KMS-11 (cell line): ENCODE measurements at regions not wholly inside any gene's neighbourhood (a gene's known extent, or its start where the extent isn't known, plus 50 kb on each side); places are given as distances from the start of the nearest gene placed in this dataset.

Experiments used
- H2AFZ ChIP-seq: fragments of 200-600 bp; sonication (generic); 2 replicates; pipeline ENCODE4 v1.6.1; 2016; ENCODE audit warnings: antibody characterized with exemption, mixed run types, low read depth
- H3K27ac ChIP-seq: fragments of 200-600 bp; sonication (generic); 2 replicates; pipeline ENCODE4 v1.6.1; 2016; ENCODE audit warnings: mild to moderate bottlenecking, mixed run types
- H3K27me3 ChIP-seq: fragments of 200-600 bp; sonication (generic); 2 replicates; pipeline ENCODE4 v1.6.1; 2017; ENCODE audit warnings: mild to moderate bottlenecking, low read depth, mixed run types, moderate library complexity; ENCODE audit not compliant: insufficient read depth
- H3K36me3 ChIP-seq: fragments of 200-600 bp; sonication (generic); 2 replicates; pipeline ENCODE4 v1.6.1; 2017; ENCODE audit warnings: mild to moderate bottlenecking, mixed run types; ENCODE audit not compliant: insufficient read depth
- H3K4me1 ChIP-seq: fragments of 200-600 bp; sonication (generic); 2 replicates; pipeline ENCODE4 v1.6.1; 2016; ENCODE audit warnings: mild to moderate bottlenecking, low read depth, mixed run types; ENCODE audit not compliant: poor library complexity, severe bottlenecking
- H3K4me2 ChIP-seq: fragments of 200-600 bp; sonication (generic); 2 replicates; pipeline ENCODE4 v1.7.0; 2016; ENCODE audit warnings: mild to moderate bottlenecking, mixed run types
- H3K4me3 ChIP-seq: fragments of 200-600 bp; sonication (generic); IDR thresholded peaks from 2 replicates; pipeline ENCODE4 v1.6.1; 2017; ENCODE audit warnings: low read depth, low read length, mixed read lengths; ENCODE audit not compliant: insufficient read depth
- H3K79me2 ChIP-seq: fragments of 200-600 bp; sonication (generic); 2 replicates; pipeline ENCODE4 v1.6.1; 2016; ENCODE audit warnings: low read depth, mixed run types; ENCODE audit not compliant: insufficient read depth
- H3K9ac ChIP-seq: fragments of 200-600 bp; sonication (generic); 2 replicates; pipeline ENCODE4 v1.6.1; 2016; ENCODE audit warnings: mild to moderate bottlenecking, mixed run types
- H4K20me1 ChIP-seq: fragments of 200-600 bp; sonication (generic); 2 replicates; pipeline ENCODE4 v1.6.1; 2016; ENCODE audit warnings: mild to moderate bottlenecking, mixed run types; ENCODE audit not compliant: insufficient read depth
- TF ChIP-seq, protein P1 (sequence below): fragments of 200-600 bp; sonication (generic); conservative IDR thresholded peaks from 2 replicates; pipeline ENCODE4 v1.6.1; 2017; ENCODE audit warnings: low read depth, mild to moderate bottlenecking, antibody characterized with exemption, low read length, moderate library complexity, mixed read lengths

GRCh38 chr7:10070899-10071298 lies 902.8 kb upstream of the PHF14 start:
- Histone ChIP-seq H3K27me3 (no peaks in the 10 kb centered on the region), H3K4me1 (no peaks in the 10 kb centered on the region), H3K4me3 (no peak overlapping the region), H2AFZ (no peak overlapping the region), H3K36me3 (no peaks in the 10 kb centered on the region; the same call in 1 of the 2 replicates), H4K20me1 (no peaks in the 10 kb centered on the region), H3K4me2 (no peak overlapping the region), H3K9ac (no peak overlapping the region), H3K27ac (no peak overlapping the region), H3K79me2 (no peaks in the 10 kb centered on the region)
- TF ChIP-seq, protein P1, sequence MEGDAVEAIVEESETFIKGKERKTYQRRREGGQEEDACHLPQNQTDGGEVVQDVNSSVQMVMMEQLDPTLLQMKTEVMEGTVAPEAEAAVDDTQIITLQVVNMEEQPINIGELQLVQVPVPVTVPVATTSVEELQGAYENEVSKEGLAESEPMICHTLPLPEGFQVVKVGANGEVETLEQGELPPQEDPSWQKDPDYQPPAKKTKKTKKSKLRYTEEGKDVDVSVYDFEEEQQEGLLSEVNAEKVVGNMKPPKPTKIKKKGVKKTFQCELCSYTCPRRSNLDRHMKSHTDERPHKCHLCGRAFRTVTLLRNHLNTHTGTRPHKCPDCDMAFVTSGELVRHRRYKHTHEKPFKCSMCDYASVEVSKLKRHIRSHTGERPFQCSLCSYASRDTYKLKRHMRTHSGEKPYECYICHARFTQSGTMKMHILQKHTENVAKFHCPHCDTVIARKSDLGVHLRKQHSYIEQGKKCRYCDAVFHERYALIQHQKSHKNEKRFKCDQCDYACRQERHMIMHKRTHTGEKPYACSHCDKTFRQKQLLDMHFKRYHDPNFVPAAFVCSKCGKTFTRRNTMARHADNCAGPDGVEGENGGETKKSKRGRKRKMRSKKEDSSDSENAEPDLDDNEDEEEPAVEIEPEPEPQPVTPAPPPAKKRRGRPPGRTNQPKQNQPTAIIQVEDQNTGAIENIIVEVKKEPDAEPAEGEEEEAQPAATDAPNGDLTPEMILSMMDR: no peak

DNA sequence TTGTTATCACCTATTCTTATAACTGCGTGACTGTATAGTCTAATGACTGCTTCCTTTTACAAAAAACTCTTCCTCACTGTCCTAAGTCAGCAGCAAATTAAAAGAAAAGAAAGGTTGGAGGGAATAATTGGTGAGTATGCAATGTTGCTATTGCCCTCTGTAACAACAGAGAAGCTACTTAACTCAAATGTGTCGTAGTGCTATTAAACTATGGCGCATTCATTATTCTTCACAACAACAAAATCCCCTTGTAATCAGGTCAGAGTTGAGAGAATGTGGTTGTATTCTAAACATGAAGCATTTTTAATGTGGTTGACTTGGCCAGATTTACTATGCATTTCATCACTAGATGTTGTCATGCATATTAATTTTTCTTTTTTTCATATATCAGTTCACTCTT lies 897.8 kb upstream of the PHF14 start:
- Histone ChIP-seq H3K27me3 (no peaks in the 10 kb centered on the region), H3K4me3 (no peak overlapping the region), H3K27ac (no peak overlapping the region), H3K79me2 (no peaks in the 10 kb centered on the region), H2AFZ (no peak overlapping the region), H3K9ac (no peak overlapping the region), H4K20me1 (no peaks in the 10 kb centered on the region), H3K4me1 (no peaks in the 10 kb centered on the region), H3K36me3 (no peaks in the 10 kb centered on the region), H3K4me2 (no peak overlapping the region)
- TF ChIP-seq, protein P1: no peak

GRCh38 chr7:10076660-10077300 lies 896.9 kb upstream of the PHF14 start:
- H3K27me3 ChIP-seq: no peaks in the 10 kb centered on the region
- TF ChIP-seq, protein P1: no peak
- H3K4me3 ChIP-seq: no peak overlapping the region
- H4K20me1 ChIP-seq: no peaks in the 10 kb centered on the region
- H3K9ac ChIP-seq: no peak overlapping the region
- no peak overlapping the region for H2AFZ ChIP-seq
- no peak overlapping the region for H3K27ac ChIP-seq
- no peak overlapping the region for H3K4me2 ChIP-seq
- H3K4me1 ChIP-seq: no peaks in the 10 kb centered on the region
- no peaks in the 10 kb centered on the region for H3K79me2 ChIP-seq
- H3K36me3 ChIP-seq: no peaks in the 10 kb centered on the region

GRCh38 chr7:10079572-10079971 lies 894.1 kb upstream of the PHF14 start:
- Histone ChIP-seq H3K4me3 (no peak overlapping the region), H3K27ac (no peak overlapping the region), H4K20me1 (no peaks in the 10 kb centered on the region), H3K36me3 (no peaks in the 10 kb centered on the region), H3K4me2 (no peak overlapping the region), H2AFZ (no peak overlapping the region), H3K79me2 (no peaks in the 10 kb centered on the region), H3K4me1 (no peaks in the 10 kb centered on the region), H3K27me3 (no peaks in the 10 kb centered on the region), H3K9ac (no peak overlapping the region)
- TF ChIP-seq, protein P1: no peak
